Bronchial epithelial cell (primary cell): ENCODE measurements at regions not wholly inside any gene's neighbourhood (a gene's known extent, or its start where the extent isn't known, plus 50 kb on each side); places are given as distances from the start of the nearest gene placed in this dataset.

ENCODE experiments used
- DNase-seq: peaks from one replicate; pipeline ENCODE4 v3.0.0-alpha.2; 2010; ENCODE audit warnings: low read depth
- FAIRE-seq: peaks from 2 replicates; lab custom pipeline; 2011; peaks lifted over from hg19 to GRCh38; lab: Jason Lieb, UNC
- H3K27me3 ChIP-seq: 2 replicates; pipeline ENCODE4 v1.5.1; 2011; ENCODE audit warnings: low read length; ENCODE audit not compliant: control insufficient read depth, insufficient read depth
- H3K36me3 ChIP-seq: 2 replicates; pipeline ENCODE4 v1.5.1; 2011; ENCODE audit warnings: low read length; ENCODE audit not compliant: control insufficient read depth, insufficient read depth
- H3K4me3 ChIP-seq: 2 replicates; pipeline ENCODE4 v1.5.1; 2011; ENCODE audit warnings: mild to moderate bottlenecking, low read depth, low read length, control low read depth
- CTCF ChIP-seq: IDR thresholded peaks from 2 replicates; pipeline ENCODE4 v1.5.1; 2011; ENCODE audit warnings: mild to moderate bottlenecking, moderate library complexity, low read length, control low read depth, inconsistent platforms; ENCODE audit not compliant: insufficient read depth, severe bottlenecking

GRCh38 chr5:17989036-17989435 lies 354.8 kb downstream of the TAF11L14 start:
- Histone ChIP-seq H3K4me3 (no peak overlapping the region), H3K36me3 (no peaks in the 10 kb centered on the region), H3K27me3 (no peaks in the 10 kb centered on the region)
- FAIRE-seq (no peak), DNase-seq (no peak)
- no peak for TF ChIP-seq CTCF

- DNase-seq (no peak), FAIRE-seq (no peak)
- no peaks in the 10 kb centered on the region for H3K27me3 ChIP-seq
- H3K36me3 ChIP-seq = no peaks in the 10 kb centered on the region
- TF ChIP-seq CTCF = no peak
- no peak overlapping the region for H3K4me3 ChIP-seq
Observed at GRCh38 chr5:17989567-17990563, 355.6 kb downstream of the TAF11L14 start.

- TF ChIP-seq CTCF = no peak
- Histone ChIP-seq H3K36me3 (no peaks in the 10 kb centered on the region), H3K27me3 (no peaks in the 10 kb centered on the region), H3K4me3 (no peak overlapping the region)
- no peak for FAIRE-seq
- no peak for DNase-seq
Observed at GRCh38 chr5:17991775-17992174, 357.5 kb downstream of the TAF11L14 start.

GRCh38 chr5:17992291-17992690 lies 358.0 kb downstream of the TAF11L14 start:
- TF ChIP-seq CTCF = no peak
- DNase-seq (no peak), FAIRE-seq (no peak)
- Histone ChIP-seq H3K4me3 (no peak overlapping the region), H3K36me3 (no peaks in the 10 kb centered on the region), H3K27me3 (no peaks in the 10 kb centered on the region)

GRCh38 chr5:17995997-17996396 lies 361.7 kb downstream of the TAF11L14 start:
- peak; percentile 53 for DNase-seq

More at GRCh38 chr5:17995997-17996396, 361.7 kb downstream of the TAF11L14 start:
- Histone ChIP-seq H3K4me3 (no peak overlapping the region), H3K27me3 (no peaks in the 10 kb centered on the region), H3K36me3 (no peaks in the 10 kb centered on the region)
- FAIRE-seq = no peak
- no peak for TF ChIP-seq CTCF
